A549 (cell line): ENCODE measurements at regions not wholly inside any gene's neighbourhood (a gene's known extent, or its start where the extent isn't known, plus 50 kb on each side); places are given as distances from the start of the nearest gene placed in this dataset.

Experiments
- ATAC-seq, 2 experiments: fragments of 200-7000 bp in 1 of 2; fragments of >200 bp in 1 of 2; cut with Nextera tagmentation in 1 of 2; cut with Tn5 transposase in 1 of 2; 3 replicates each; pipeline versions ENCODE4 v1.8.0 to v1.9.1; 2018 to 2020; ENCODE audit warnings: mild to moderate bottlenecking in 1 of 2, moderate library complexity in 1 of 2
- CTCF ChIA-PET: fragments of 300-600 bp; sonication (Branson Sonifier 250); formaldehyde crosslinking; extraction: SDS; loops from one replicate; lab custom pipeline; 2021; ENCODE audit warnings: antibody characterized with exemption, inconsistent platforms; lab: Yijun Ruan, JAX
- POLR2A ChIA-PET: fragments of 350-600 bp; formaldehyde crosslinking; extraction: SDS; loops from one replicate; lab custom pipeline; 2021; ENCODE audit warnings: antibody characterized with exemption, inconsistent platforms; lab: Yijun Ruan, JAX
- DNase-seq, 2 experiments: peaks; one replicate each; pipeline versions ENCODE4 v3.0.0 to v3.0.0-alpha.2; 2011 to 2016; ENCODE audit warnings: low read depth in 1 of 2, low spot score in 1 of 2
- FAIRE-seq: peaks from 2 replicates; lab custom pipeline; 2011; peaks lifted over from hg19 to GRCh38; lab: Jason Lieb, UNC
- H3K27ac ChIP-seq, 2 experiments: fragments of >200 bp; sonication (Bioruptor Twin); formaldehyde crosslinking; 3 replicates each; pipeline ENCODE4 v1.5.1; 2016 to 2017
- H3K4me1 ChIP-seq: fragments of >200 bp; sonication (Bioruptor Twin); formaldehyde crosslinking; 3 replicates; pipeline ENCODE4 v1.6.1; 2016
- H3K4me2 ChIP-seq: fragments of >200 bp; sonication (Bioruptor Twin); formaldehyde crosslinking; 3 replicates; pipeline ENCODE4 v1.6.1; 2016
- H3K4me3 ChIP-seq: fragments of >200 bp; sonication (Bioruptor Twin); formaldehyde crosslinking; 3 replicates; pipeline ENCODE4 v1.5.1; 2016
- H3K9me3 ChIP-seq: fragments of >200 bp; sonication (Bioruptor Twin); formaldehyde crosslinking; 3 replicates; pipeline ENCODE4 v1.6.1; 2016
- BHLHE40 ChIP-seq: IDR thresholded peaks from 2 replicates; pipeline ENCODE4 v1.6.1; 2012; ENCODE audit warnings: low read depth, low read length, inconsistent platforms
- CBX2 ChIP-seq: fragments of 200-600 bp; sonication (generic); IDR thresholded peaks from 2 replicates; pipeline ENCODE4 v1.6.1; 2016; ENCODE audit warnings: low read depth, mild to moderate bottlenecking, borderline replicate concordance
- CBX8 ChIP-seq: fragments of 200-600 bp; sonication (generic); IDR thresholded peaks from 2 replicates; pipeline ENCODE4 v1.6.1; 2016
- EHF ChIP-seq: fragments of 250-450 bp; sonication (Bioruptor Pico); IDR thresholded peaks from 2 replicates; pipeline ENCODE4 v1.5.0; 2020; ENCODE audit warnings: mild to moderate bottlenecking
- ESRRA ChIP-seq: fragments of 150-350 bp; IDR thresholded peaks from 2 replicates; pipeline ENCODE4 v1.6.1; 2014; ENCODE audit warnings: mild to moderate bottlenecking, low read length, borderline replicate concordance
- FOSL2 ChIP-seq, 2 experiments: fragments of 450-650 bp in 1 of 2; fragments of >200 bp in 1 of 2; sonication (Bioruptor Twin) in 1 of 2; formaldehyde crosslinking; IDR thresholded peaks; 2 replicates each; pipeline versions ENCODE4 v1.5.0 to v1.6.1; 2016 to 2020; ENCODE audit warnings: mild to moderate bottlenecking in 1 of 2, moderate library complexity in 1 of 2
- HDAC2 ChIP-seq: fragments of 200-600 bp; sonication (generic); IDR thresholded peaks from 2 replicates; pipeline ENCODE4 v1.6.1; 2016
- HOXB5 ChIP-seq: fragments of 250-450 bp; sonication (Bioruptor Pico); IDR thresholded peaks from 2 replicates; pipeline ENCODE4 v1.5.0; 2020; ENCODE audit warnings: mild to moderate bottlenecking, moderate library complexity
- KDM1A ChIP-seq: fragments of 200-600 bp; sonication (generic); IDR thresholded peaks from 2 replicates; pipeline ENCODE4 v1.6.1; 2016; ENCODE audit warnings: low read depth, mild to moderate bottlenecking
- KDM5A ChIP-seq: fragments of 200-600 bp; sonication (generic); IDR thresholded peaks from 2 replicates; pipeline ENCODE4 v1.6.1; 2016; ENCODE audit warnings: antibody characterized with exemption, mild to moderate bottlenecking
- NPAS2 ChIP-seq: fragments of 250-450 bp; sonication (Bioruptor Pico); IDR thresholded peaks from 2 replicates; pipeline ENCODE4 v1.8.0; 2022; ENCODE audit warnings: mild to moderate bottlenecking, moderate library complexity, borderline replicate concordance
- PHF8 ChIP-seq: fragments of 200-600 bp; sonication (generic); IDR thresholded peaks from 2 replicates; pipeline ENCODE4 v1.6.1; 2016; ENCODE audit warnings: low read depth, mild to moderate bottlenecking, antibody characterized with exemption, moderate library complexity, borderline replicate concordance
- RARB ChIP-seq: fragments of 250-450 bp; sonication (Bioruptor Pico); IDR thresholded peaks from 2 replicates; pipeline ENCODE4 v1.8.0; 2021; ENCODE audit warnings: mild to moderate bottlenecking, moderate library complexity
- RCOR1 ChIP-seq: fragments of 150-350 bp; IDR thresholded peaks from 2 replicates; pipeline ENCODE4 v1.6.1; 2014; ENCODE audit warnings: antibody characterized with exemption, low read length, low read depth
- RFX5 ChIP-seq: fragments of 450-650 bp; IDR thresholded peaks from 2 replicates; pipeline ENCODE4 v1.7.1; 2014; ENCODE audit warnings: antibody characterized with exemption, mild to moderate bottlenecking, moderate library complexity
- RNF2 ChIP-seq: fragments of 200-600 bp; sonication (generic); IDR thresholded peaks from 2 replicates; pipeline ENCODE4 v1.6.1; 2016; ENCODE audit warnings: low read depth, mild to moderate bottlenecking, antibody characterized with exemption, moderate library complexity, borderline replicate concordance
- SREBF2 ChIP-seq: fragments of 450-650 bp; IDR thresholded peaks from 2 replicates; pipeline ENCODE4 v1.6.1; 2014; ENCODE audit warnings: mild to moderate bottlenecking, moderate library complexity
- TP53 ChIP-seq: fragments of 250-450 bp; sonication (Bioruptor Pico); IDR thresholded peaks from 2 replicates; pipeline ENCODE4 v1.5.0; 2021; ENCODE audit warnings: mild to moderate bottlenecking, moderate library complexity
- ZFP36 ChIP-seq: fragments of 450-650 bp; IDR thresholded peaks from 2 replicates; pipeline ENCODE4 v1.6.1; 2014; ENCODE audit warnings: borderline replicate concordance; ENCODE audit not compliant: partially characterized antibody
- ZNF302 ChIP-seq: fragments of 250-450 bp; sonication (Bioruptor Pico); IDR thresholded peaks from 2 replicates; pipeline ENCODE4 v1.9.0; 2021; ENCODE audit warnings: inconsistent platforms, mild to moderate bottlenecking, moderate library complexity
- WGBS: methylation state at CpG from one replicate; pipeline ENCODE4 v1.1.6; 2017; ENCODE audit errors: missing lambda C conversion rate; 5-methylcytosine and 5-hydroxymethylcytosine counted together
- TF ChIP-seq, protein P1 (sequence below): fragments of 200-600 bp; sonication (generic); IDR thresholded peaks from 2 replicates; pipeline ENCODE4 v1.6.1; 2016; ENCODE audit warnings: antibody characterized with exemption, mild to moderate bottlenecking, moderate library complexity
- TF ChIP-seq, protein P2 (sequence below): fragments of 250-450 bp; sonication (Bioruptor Pico); IDR thresholded peaks from 2 replicates; pipeline ENCODE4 v1.5.0; 2021; ENCODE audit warnings: mild to moderate bottlenecking, moderate library complexity, borderline replicate concordance
- TF ChIP-seq, protein P3 (sequence below): fragments of 150-350 bp; IDR thresholded peaks from 2 replicates; pipeline ENCODE4 v1.6.1; 2014; ENCODE audit warnings: low read depth, mild to moderate bottlenecking, low read length
- TF ChIP-seq, protein P4 (sequence below): fragments of >200 bp; sonication (Bioruptor Twin); formaldehyde crosslinking; IDR thresholded peaks from 2 replicates; pipeline ENCODE4 v1.6.1; 2016

DNA sequence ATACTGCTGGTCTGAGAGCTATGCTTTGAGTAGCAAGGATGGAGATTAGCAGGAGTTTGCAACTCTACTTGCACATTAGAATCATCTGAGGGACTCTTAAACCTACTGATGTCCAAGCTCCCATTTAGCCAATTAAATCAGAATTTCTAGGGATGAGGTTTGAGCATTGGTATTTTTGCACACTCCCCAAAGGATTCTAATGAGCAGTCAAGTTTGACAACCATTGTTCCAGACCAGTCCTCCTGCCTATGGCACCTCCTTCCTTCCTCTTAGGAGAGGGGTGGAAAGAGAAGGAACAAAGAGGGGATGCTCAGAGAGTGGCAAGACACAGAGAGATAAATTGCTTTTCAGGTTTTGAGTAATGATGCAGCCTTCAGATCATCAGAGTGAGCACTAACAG lies 275.5 kb upstream of the ROPN1 start:
- ChIA-PET POLR2A (no interaction called here), CTCF (interaction anchor here (1.4 to 2.3 kb wide), 2 partner anchors 15 to 20 kb away, joined by 3 to 10 read pairs; no protein-coding TSS in a partner anchor)
- DNase-seq = no peak
- Histone ChIP-seq H3K27ac (no peak overlapping the region), H3K9me3 (no peaks in the 10 kb centered on the region), H3K4me3 (no peak overlapping the region), H3K4me2 (no peak overlapping the region), H3K4me1 (peaks cover 24% of the 10 kb centered on the region)
- TF ChIP-seq HOXB5 (CRISPR knock-in tag) (no peak), SREBF2 (no peak), EHF (CRISPR knock-in tag) (no peak), CBX8 (no peak), KDM1A (no peak), ESRRA (no peak), ZNF302 (CRISPR knock-in tag) (no peak)
- TF ChIP-seq, protein P1, sequence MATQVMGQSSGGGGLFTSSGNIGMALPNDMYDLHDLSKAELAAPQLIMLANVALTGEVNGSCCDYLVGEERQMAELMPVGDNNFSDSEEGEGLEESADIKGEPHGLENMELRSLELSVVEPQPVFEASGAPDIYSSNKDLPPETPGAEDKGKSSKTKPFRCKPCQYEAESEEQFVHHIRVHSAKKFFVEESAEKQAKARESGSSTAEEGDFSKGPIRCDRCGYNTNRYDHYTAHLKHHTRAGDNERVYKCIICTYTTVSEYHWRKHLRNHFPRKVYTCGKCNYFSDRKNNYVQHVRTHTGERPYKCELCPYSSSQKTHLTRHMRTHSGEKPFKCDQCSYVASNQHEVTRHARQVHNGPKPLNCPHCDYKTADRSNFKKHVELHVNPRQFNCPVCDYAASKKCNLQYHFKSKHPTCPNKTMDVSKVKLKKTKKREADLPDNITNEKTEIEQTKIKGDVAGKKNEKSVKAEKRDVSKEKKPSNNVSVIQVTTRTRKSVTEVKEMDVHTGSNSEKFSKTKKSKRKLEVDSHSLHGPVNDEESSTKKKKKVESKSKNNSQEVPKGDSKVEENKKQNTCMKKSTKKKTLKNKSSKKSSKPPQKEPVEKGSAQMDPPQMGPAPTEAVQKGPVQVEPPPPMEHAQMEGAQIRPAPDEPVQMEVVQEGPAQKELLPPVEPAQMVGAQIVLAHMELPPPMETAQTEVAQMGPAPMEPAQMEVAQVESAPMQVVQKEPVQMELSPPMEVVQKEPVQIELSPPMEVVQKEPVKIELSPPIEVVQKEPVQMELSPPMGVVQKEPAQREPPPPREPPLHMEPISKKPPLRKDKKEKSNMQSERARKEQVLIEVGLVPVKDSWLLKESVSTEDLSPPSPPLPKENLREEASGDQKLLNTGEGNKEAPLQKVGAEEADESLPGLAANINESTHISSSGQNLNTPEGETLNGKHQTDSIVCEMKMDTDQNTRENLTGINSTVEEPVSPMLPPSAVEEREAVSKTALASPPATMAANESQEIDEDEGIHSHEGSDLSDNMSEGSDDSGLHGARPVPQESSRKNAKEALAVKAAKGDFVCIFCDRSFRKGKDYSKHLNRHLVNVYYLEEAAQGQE = no peak
- FAIRE-seq = no peak
- no peak for ATAC-seq

DNA sequence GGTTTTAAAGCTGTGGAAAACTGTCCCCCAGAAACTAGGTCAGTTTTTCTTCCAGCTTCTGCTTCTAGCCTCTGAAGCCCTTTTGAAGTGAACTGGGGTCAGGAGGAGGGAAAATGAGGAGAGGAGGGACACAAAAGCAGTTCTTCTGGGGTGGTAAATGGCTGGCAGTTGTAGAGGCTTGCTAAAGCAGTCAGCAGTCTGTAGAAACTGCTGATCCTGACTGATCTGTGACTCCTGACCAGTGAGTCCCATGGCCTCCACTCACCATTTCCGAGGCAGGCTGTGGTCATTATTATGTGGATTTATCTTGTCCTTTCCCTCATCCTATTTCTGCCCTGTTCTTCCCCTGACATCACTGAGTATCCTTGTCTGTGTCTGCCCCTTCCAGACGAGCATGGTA lies 276.4 kb upstream of the ROPN1 start:
- no peak for DNase-seq
- ChIA-PET CTCF (interaction anchor here (0.8 to 2.3 kb wide), 2 partner anchors 14 to 252 kb away, joined by 3 to 10 read pairs; no protein-coding TSS in a partner anchor), POLR2A (no interaction called here)
- no peak for FAIRE-seq
- no peak for ATAC-seq
- TF ChIP-seq CBX8 = no peak
- TF ChIP-seq FOSL2 (IDR thresholded peaks at IDR 0.05) = no peak
- TF ChIP-seq FOSL2 (CRISPR knock-in tag; IDR thresholded peaks at IDR 0.05) = no peak
- no peak for TF ChIP-seq RFX5
- TF ChIP-seq PHF8 = no peak
- TF ChIP-seq ZFP36 = no peak
- no peak for TF ChIP-seq RCOR1
- no peak for TF ChIP-seq TP53 (CRISPR knock-in tag)
- no peak for TF ChIP-seq KDM5A
- no peak for TF ChIP-seq CBX2
- no peak for TF ChIP-seq RNF2
- Histone ChIP-seq H3K4me3 (no peak overlapping the region), H3K27ac (no peak overlapping the region), H3K4me2 (no peak overlapping the region), H3K9me3 (no peaks in the 10 kb centered on the region), H3K4me1 (peaks cover 17% of the 10 kb centered on the region)
- 18% methylated on average over 2 of the region's 2 CpGs for WGBS

DNA sequence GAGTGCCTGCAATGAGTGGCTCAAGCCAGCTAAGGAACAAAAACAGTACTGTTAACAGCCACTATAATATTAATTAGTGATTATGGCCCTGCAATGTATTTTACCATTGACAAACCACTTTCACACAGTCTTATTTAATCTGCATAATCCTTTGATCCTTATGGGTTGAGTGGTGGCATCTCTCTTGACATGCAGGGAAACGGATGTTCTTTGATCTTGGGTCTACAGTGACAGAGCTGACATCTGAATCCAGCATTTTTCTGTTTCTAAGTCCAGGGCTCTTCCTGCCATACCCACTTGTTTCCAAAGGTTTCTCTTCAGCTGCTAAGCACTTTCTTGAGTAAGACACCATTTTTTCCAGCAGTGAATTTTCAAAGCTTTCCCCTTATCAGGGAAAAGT lies 277.7 kb upstream of the ROPN1 start:
- FAIRE-seq (no peak), ATAC-seq (no peak), DNase-seq (no peak)
- no peak for TF ChIP-seq BHLHE40
- no peak for TF ChIP-seq HDAC2
- TF ChIP-seq, protein P2, sequence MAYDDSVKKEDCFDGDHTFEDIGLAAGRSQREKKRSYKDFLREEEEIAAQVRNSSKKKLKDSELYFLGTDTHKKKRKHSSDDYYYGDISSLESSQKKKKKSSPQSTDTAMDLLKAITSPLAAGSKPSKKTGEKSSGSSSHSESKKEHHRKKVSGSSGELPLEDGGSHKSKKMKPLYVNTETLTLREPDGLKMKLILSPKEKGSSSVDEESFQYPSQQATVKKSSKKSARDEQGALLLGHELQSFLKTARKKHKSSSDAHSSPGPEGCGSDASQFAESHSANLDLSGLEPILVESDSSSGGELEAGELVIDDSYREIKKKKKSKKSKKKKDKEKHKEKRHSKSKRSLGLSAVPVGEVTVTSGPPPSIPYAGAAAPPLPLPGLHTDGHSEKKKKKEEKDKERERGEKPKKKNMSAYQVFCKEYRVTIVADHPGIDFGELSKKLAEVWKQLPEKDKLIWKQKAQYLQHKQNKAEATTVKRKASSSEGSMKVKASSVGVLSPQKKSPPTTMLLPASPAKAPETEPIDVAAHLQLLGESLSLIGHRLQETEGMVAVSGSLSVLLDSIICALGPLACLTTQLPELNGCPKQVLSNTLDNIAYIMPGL (CRISPR knock-in tag) = no peak
- no peak for TF ChIP-seq RARB
- no peak for TF ChIP-seq KDM5A
- TF ChIP-seq ZFP36 = no peak
- no peak for TF ChIP-seq NPAS2 (CRISPR knock-in tag)
- TF ChIP-seq, protein P3, sequence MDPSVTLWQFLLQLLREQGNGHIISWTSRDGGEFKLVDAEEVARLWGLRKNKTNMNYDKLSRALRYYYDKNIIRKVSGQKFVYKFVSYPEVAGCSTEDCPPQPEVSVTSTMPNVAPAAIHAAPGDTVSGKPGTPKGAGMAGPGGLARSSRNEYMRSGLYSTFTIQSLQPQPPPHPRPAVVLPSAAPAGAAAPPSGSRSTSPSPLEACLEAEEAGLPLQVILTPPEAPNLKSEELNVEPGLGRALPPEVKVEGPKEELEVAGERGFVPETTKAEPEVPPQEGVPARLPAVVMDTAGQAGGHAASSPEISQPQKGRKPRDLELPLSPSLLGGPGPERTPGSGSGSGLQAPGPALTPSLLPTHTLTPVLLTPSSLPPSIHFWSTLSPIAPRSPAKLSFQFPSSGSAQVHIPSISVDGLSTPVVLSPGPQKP = no peak
- TF ChIP-seq, protein P4, sequence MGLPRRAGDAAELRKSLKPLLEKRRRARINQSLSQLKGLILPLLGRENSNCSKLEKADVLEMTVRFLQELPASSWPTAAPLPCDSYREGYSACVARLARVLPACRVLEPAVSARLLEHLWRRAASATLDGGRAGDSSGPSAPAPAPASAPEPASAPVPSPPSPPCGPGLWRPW = no peak
- Histone ChIP-seq H3K4me1 (peaks cover 11% of the 10 kb centered on the region), H3K4me2 (no peak overlapping the region), H3K27ac (no peak overlapping the region), H3K9me3 (no peaks in the 10 kb centered on the region), H3K4me3 (no peak overlapping the region)
- 70% methylated on average over 1 of the region's 1 CpG for whole genome bisulfite sequencing
- ChIA-PET CTCF (interaction anchor here (0.9 to 2.2 kb wide), 4 partner anchors 9 to 163 kb away, joined by 3 to 13 read pairs (median 4); no protein-coding TSS in a partner anchor), POLR2A (no interaction called here)
